WTC11 (cell line): ENCODE measurements at regions not wholly inside any gene's neighbourhood (a gene's known extent, or its start where the extent isn't known, plus 50 kb on each side); places are given as distances from the start of the nearest gene placed in this dataset.
"Not testable (repeated sequence)": the region's sequence is repeated elsewhere in the genome, so short reads cannot be mapped to it uniquely, and the experiment has no call there.

Experiments
- ATAC-seq: fragments of 200-7000 bp; cut with Tn5 transposase; 2 replicates; pipeline ENCODE4 v1.10.0; 2021; ENCODE audit warnings: mild to moderate bottlenecking, moderate library complexity
- CTCF ChIA-PET: fragments of 300-600 bp; sonication (Branson Sonifier 250); formaldehyde crosslinking; loops from one replicate; lab custom pipeline; 2021; ENCODE audit warnings: antibody characterized with exemption; lab: Charles Lee
- POLR2A ChIA-PET: fragments of 350-600 bp; sonication (Branson Sonifier 250); formaldehyde crosslinking; loops from one replicate; lab custom pipeline; 2021; ENCODE audit warnings: antibody characterized with exemption; lab: Charles Lee
- DNase-seq: peaks from one replicate; pipeline ENCODE4 v3.0.0; 2021; ENCODE audit warnings: low spot score
- H3K27ac Mint-ChIP-seq: 2 replicates; pipeline ENCODE4 v1.8.0; 2021; ENCODE audit warnings: mixed read lengths
- H3K27me3 Mint-ChIP-seq: 2 replicates; pipeline ENCODE4 v1.8.0; 2021; ENCODE audit warnings: low read depth, mild to moderate bottlenecking, moderate library complexity, mixed read lengths
- H3K36me3 Mint-ChIP-seq: 2 replicates; pipeline ENCODE4 v1.8.0; 2021; ENCODE audit warnings: mixed read lengths
- H3K4me1 Mint-ChIP-seq: 2 replicates; pipeline ENCODE4 v1.8.0; 2022; ENCODE audit warnings: mixed read lengths
- H3K4me3 Mint-ChIP-seq: 2 replicates; pipeline ENCODE4 v1.8.0; 2021; ENCODE audit warnings: mild to moderate bottlenecking, moderate library complexity, mixed read lengths
- H3K9me3 Mint-ChIP-seq: 2 replicates; pipeline ENCODE4 v1.8.0; 2021; ENCODE audit warnings: mixed read lengths
- ATF6 ChIP-seq: sonication (generic); formaldehyde crosslinking; IDR thresholded peaks from 2 replicates; pipeline ENCODE4 v1.8.1; 2023; ENCODE audit warnings: mild to moderate bottlenecking, missing genetic modification reagents
- CBFB ChIP-seq: sonication (generic); formaldehyde crosslinking; IDR thresholded peaks from 2 replicates; pipeline ENCODE4 v1.8.1; 2022; ENCODE audit warnings: mild to moderate bottlenecking, low read depth, missing genetic modification reagents
- CREM ChIP-seq: sonication (generic); formaldehyde crosslinking; IDR thresholded peaks from 2 replicates; pipeline ENCODE4 v1.8.1; 2022; ENCODE audit warnings: mild to moderate bottlenecking, missing genetic modification reagents, moderate library complexity
- ELF4 ChIP-seq: sonication (generic); formaldehyde crosslinking; IDR thresholded peaks from 2 replicates; pipeline ENCODE4 v1.8.1; 2022; ENCODE audit warnings: low read depth, mild to moderate bottlenecking, moderate library complexity, missing genetic modification reagents
- EMX1 ChIP-seq: fragments of 250-450 bp; sonication (Bioruptor Pico); IDR thresholded peaks from 2 replicates; pipeline ENCODE4 v1.8.0; 2021; ENCODE audit warnings: mild to moderate bottlenecking
- ESRRA ChIP-seq: sonication (generic); formaldehyde crosslinking; IDR thresholded peaks from 2 replicates; pipeline ENCODE4 v1.8.1; 2022; ENCODE audit warnings: mild to moderate bottlenecking, missing genetic modification reagents, borderline replicate concordance
- FOXP1 ChIP-seq: sonication (generic); formaldehyde crosslinking; IDR thresholded peaks from 2 replicates; pipeline ENCODE4 v1.8.0; 2022; ENCODE audit warnings: missing genetic modification reagents, mild to moderate bottlenecking, moderate library complexity, borderline replicate concordance
- HMGXB4 ChIP-seq: sonication (generic); formaldehyde crosslinking; IDR thresholded peaks from 2 replicates; pipeline ENCODE4 v1.8.1; 2023; ENCODE audit warnings: mild to moderate bottlenecking, moderate library complexity, missing genetic modification reagents
- IRF2 ChIP-seq: sonication (generic); formaldehyde crosslinking; IDR thresholded peaks from 2 replicates; pipeline ENCODE4 v1.8.0; 2022; ENCODE audit warnings: low read depth, missing genetic modification reagents, borderline replicate concordance
- MAX ChIP-seq: sonication (generic); formaldehyde crosslinking; IDR thresholded peaks from 2 replicates; pipeline ENCODE4 v1.8.0; 2022; ENCODE audit warnings: mild to moderate bottlenecking, missing genetic modification reagents
- NR1H2 ChIP-seq: sonication (generic); formaldehyde crosslinking; IDR thresholded peaks from 2 replicates; pipeline ENCODE4 v1.9.0; 2021; ENCODE audit warnings: mild to moderate bottlenecking, moderate library complexity, missing genetic modification reagents
- NR2C2 ChIP-seq: sonication (generic); formaldehyde crosslinking; IDR thresholded peaks from 2 replicates; pipeline ENCODE4 v1.8.0; 2022; ENCODE audit warnings: mild to moderate bottlenecking, missing genetic modification reagents
- PRRX2 ChIP-seq: fragments of 250-450 bp; sonication (Bioruptor Pico); IDR thresholded peaks from 2 replicates; pipeline ENCODE4 v1.8.0; 2021; ENCODE audit warnings: mild to moderate bottlenecking
- TCF7 ChIP-seq: sonication (generic); formaldehyde crosslinking; IDR thresholded peaks from 2 replicates; pipeline ENCODE4 v1.8.0; 2022; ENCODE audit warnings: mild to moderate bottlenecking, low read depth, missing genetic modification reagents, moderate library complexity
- TEAD1 ChIP-seq: sonication (generic); formaldehyde crosslinking; IDR thresholded peaks from 2 replicates; pipeline ENCODE4 v1.8.0; 2022; ENCODE audit warnings: mild to moderate bottlenecking, missing genetic modification reagents
- USF2 ChIP-seq: sonication (generic); formaldehyde crosslinking; IDR thresholded peaks from 2 replicates; pipeline ENCODE4 v1.8.1; 2023; ENCODE audit warnings: mild to moderate bottlenecking, missing genetic modification reagents, moderate library complexity
- ZBTB43 ChIP-seq: sonication (generic); formaldehyde crosslinking; IDR thresholded peaks from 2 replicates; pipeline ENCODE4 v1.8.1; 2023; ENCODE audit warnings: mild to moderate bottlenecking, missing genetic modification reagents
- ZNF138 ChIP-seq: sonication (generic); formaldehyde crosslinking; conservative IDR thresholded peaks from 2 replicates; pipeline ENCODE4 v1.8.1; 2022; ENCODE audit warnings: mild to moderate bottlenecking, moderate library complexity, missing genetic modification reagents
- ZNF263 ChIP-seq: sonication (generic); formaldehyde crosslinking; IDR thresholded peaks from 2 replicates; pipeline ENCODE4 v1.8.1; 2022; ENCODE audit warnings: low read depth, mild to moderate bottlenecking, moderate library complexity, missing genetic modification reagents
- ZNF423 ChIP-seq: fragments of 250-450 bp; sonication (Bioruptor Pico); IDR thresholded peaks from 2 replicates; pipeline ENCODE4 v2.1.2; 2022; ENCODE audit warnings: mild to moderate bottlenecking, moderate library complexity
- ZNF671 ChIP-seq: fragments of 250-450 bp; sonication (Bioruptor Pico); IDR thresholded peaks from 2 replicates; pipeline ENCODE4 v1.8.0; 2021; ENCODE audit warnings: mild to moderate bottlenecking
- ZSCAN18 ChIP-seq: fragments of 250-450 bp; sonication (Bioruptor Pico); IDR thresholded peaks from 2 replicates; pipeline ENCODE4 v2.1.2; 2022; ENCODE audit warnings: mild to moderate bottlenecking, moderate library complexity

- TF ChIP-seq HMGXB4 (CRISPR knock-in tag) (no peak), CBFB (no peak)
Measured at GRCh38 chr15:91357486-91357885, 257.4 kb downstream of the SV2B start (continued).

- Mint-ChIP-seq H3K27ac (no peak overlapping the region), H3K36me3 (no peaks in the 10 kb centered on the region), H3K4me3 (no peak overlapping the region), H3K4me1 (no peaks in the 10 kb centered on the region; the same call in 1 of the 2 replicates), H3K9me3 (peaks cover 13% of the 10 kb centered on the region), H3K27me3 (no peaks in the 10 kb centered on the region)
- TF ChIP-seq ESRRA (CRISPR knock-in tag) (no peak), CREM (CRISPR knock-in tag) (no peak), NR1H2 (CRISPR knock-in tag) (no peak), ZBTB43 (CRISPR knock-in tag) (no peak), EMX1 (CRISPR knock-in tag) (no peak), ELF4 (no peak), TEAD1 (CRISPR knock-in tag) (no peak), IRF2 (CRISPR knock-in tag) (no peak), ZNF138 (CRISPR knock-in tag) (no peak), ZNF671 (CRISPR knock-in tag) (no peak), USF2 (CRISPR knock-in tag) (no peak)
- ATAC-seq (no peak), DNase-seq (no peak)
- POLR2A ChIA-PET: no interaction called here
- CTCF ChIA-PET: interaction anchor here (1.6 kb wide), 1 partner anchor 348 kb away, joined by 4 read pairs; no protein-coding TSS in a partner anchor
Measured at GRCh38 chr15:91358405-91358804, 258.3 kb downstream of the SV2B start.

- CTCF ChIA-PET, H3K27me3 Mint-ChIP-seq, H3K36me3 Mint-ChIP-seq, H3K27ac Mint-ChIP-seq, DNase-seq, POLR2A ChIA-PET, H3K4me1 Mint-ChIP-seq, H3K4me3 Mint-ChIP-seq, ATAC-seq: not testable (repeated sequence)
- H3K9me3 Mint-ChIP-seq: peaks cover 44% of the 10 kb centered on the region
Measured at GRCh38 chr15:91361696-91362095, 261.6 kb downstream of the SV2B start.

- ChIA-PET POLR2A (no interaction called here), CTCF (no interaction called here)
- Mint-ChIP-seq H3K36me3 (peaks cover 8% of the 10 kb centered on the region), H3K4me3 (no peak overlapping the region), H3K4me1 (peaks cover 16% of the 10 kb centered on the region), H3K9me3 (peaks cover 48% of the 10 kb centered on the region), H3K27me3 (no peaks in the 10 kb centered on the region), H3K27ac (no peak overlapping the region)
- DNase-seq (no peak), ATAC-seq (no peak)
- TF ChIP-seq PRRX2 (no peak), ZNF138 (CRISPR knock-in tag) (no peak), TCF7 (CRISPR knock-in tag) (no peak), ZNF423 (CRISPR knock-in tag) (no peak), FOXP1 (CRISPR knock-in tag) (no peak), NR2C2 (CRISPR knock-in tag) (no peak), ZNF263 (no peak), ATF6 (no peak), ZSCAN18 (CRISPR knock-in tag) (no peak), MAX (no peak)
Measured at GRCh38 chr15:91366111-91366510, 266.1 kb downstream of the SV2B start.
